PC-9 (cell line): ENCODE measurements at regions not wholly inside any gene's neighbourhood (a gene's known extent, or its start where the extent isn't known, plus 50 kb on each side); places are given as distances from the start of the nearest gene placed in this dataset.

Experiments used
- BruUV-seq: library from RNA; stranded (reverse); fragments of 400-500 nt; replicated peaks from 2 replicates; lab custom pipeline; 2021; lab: Mats Ljungman, UMichigan
- CTCF ChIA-PET: fragments of 300-600 bp; sonication (Branson Sonifier 250); formaldehyde crosslinking; loops from one replicate; lab custom pipeline; 2022; ENCODE audit warnings: antibody characterized with exemption; lab: Charles Lee
- POLR2A ChIA-PET: fragments of 300-600 bp; sonication (Branson Sonifier 250); formaldehyde crosslinking; loops from one replicate; lab custom pipeline; 2022; ENCODE audit warnings: antibody characterized with exemption; ENCODE audit not compliant: unreplicated experiment; lab: Charles Lee
- DNase-seq, 2 experiments: peaks; one replicate each; pipeline versions ENCODE4 v3.0.0 to v3.0.0-alpha.2; 2015 to 2022; ENCODE audit warnings: mixed read lengths in 1 of 2
- H2AFZ ChIP-seq: fragments of 200-600 bp; sonication (generic); 2 replicates; pipeline ENCODE4 v1.8.1; 2017; ENCODE audit warnings: antibody characterized with exemption
- H3F3A ChIP-seq: fragments of 200-600 bp; sonication (generic); 2 replicates; pipeline ENCODE4 v1.8.1; 2017; ENCODE audit warnings: antibody characterized with exemption, mild to moderate bottlenecking, low read depth; ENCODE audit not compliant: insufficient read depth
- H3K27ac ChIP-seq: fragments of 200-600 bp; sonication (generic); 2 replicates; pipeline ENCODE4 v1.6.1; 2016; ENCODE audit warnings: mixed run types
- H3K27me3 ChIP-seq: fragments of 200-600 bp; sonication (generic); 2 replicates; pipeline ENCODE4 v1.6.1; 2016; ENCODE audit warnings: low read depth, mixed run types; ENCODE audit not compliant: insufficient read depth
- H3K36me3 ChIP-seq: fragments of 200-600 bp; sonication (generic); 2 replicates; pipeline ENCODE4 v1.6.1; 2016; ENCODE audit warnings: low read depth, mixed run types
- H3K4me1 ChIP-seq: fragments of 200-600 bp; sonication (generic); replicated peaks from 2 replicates; pipeline ENCODE4 v1.6.1; 2016; ENCODE audit warnings: mixed run types; ENCODE audit not compliant: insufficient read depth
- H3K4me2 ChIP-seq: fragments of 200-600 bp; sonication (generic); 2 replicates; pipeline ENCODE4 v1.6.1; 2017; ENCODE audit warnings: mixed run types
- H3K4me3 ChIP-seq: fragments of 200-600 bp; sonication (generic); 2 replicates; pipeline ENCODE4 v1.6.1; 2016; ENCODE audit warnings: mixed run types
- H3K79me2 ChIP-seq: fragments of 200-600 bp; sonication (generic); 2 replicates; pipeline ENCODE4 v1.6.1; 2017; ENCODE audit warnings: low read depth, mixed run types
- H3K9me2 ChIP-seq: fragments of 200-600 bp; sonication (generic); 2 replicates; pipeline ENCODE4 v1.8.1; 2017; ENCODE audit warnings: mild to moderate bottlenecking; ENCODE audit not compliant: insufficient read depth
- H3K9me3 ChIP-seq: fragments of 200-600 bp; sonication (generic); 2 replicates; pipeline ENCODE4 v1.8.1; 2016; ENCODE audit warnings: low read depth; ENCODE audit not compliant: insufficient read depth
- H4K20me1 ChIP-seq: fragments of 200-600 bp; sonication (generic); 2 replicates; pipeline ENCODE4 v1.8.1; 2017; ENCODE audit not compliant: insufficient read depth
- CTCF ChIP-seq: fragments of 200-600 bp; sonication (generic); conservative IDR thresholded peaks from 2 replicates; pipeline ENCODE4 v1.6.1; 2017; ENCODE audit warnings: mixed run types, antibody characterized with exemption, mild to moderate bottlenecking, moderate library complexity
- EZH2 ChIP-seq: fragments of 200-600 bp; sonication (generic); IDR thresholded peaks from 2 replicates; pipeline ENCODE4 v1.8.0; 2017; ENCODE audit warnings: antibody characterized with exemption, low read depth
- intact Hi-C: fragments of 100-400 bp; cut with micrococcal nuclease; formaldehyde crosslinking; loops from one replicate; pipeline ENCODE4 v1.10.0; 2022; ENCODE audit not compliant: unreplicated experiment

GRCh38 chr18:44079606-44080005 lies 601.1 kb upstream of the SETBP1 start:
- H4K20me1 ChIP-seq: no peaks in the 10 kb centered on the region
- DNase-seq: peak; percentile 2 to 71
- intact Hi-C loops: no loop called here
- BruUV-seq: no TSS peak
- peak overlapping the region; percentile 13; the same call in 1 of the 2 replicates for H3K4me2 ChIP-seq
- ChIA-PET CTCF (no interaction called here), POLR2A (no interaction called here)
- H3K27me3 ChIP-seq: no peaks in the 10 kb centered on the region
- no peaks in the 10 kb centered on the region for H3K9me2 ChIP-seq
- H3K27ac ChIP-seq: peak overlapping the region; percentile 57
- no peaks in the 10 kb centered on the region for H3K9me3 ChIP-seq
- H2AFZ ChIP-seq: no peak overlapping the region
- no peaks in the 10 kb centered on the region for H3K79me2 ChIP-seq
- TF ChIP-seq CTCF (no peak), EZH2 (no peak)
- H3F3A ChIP-seq: no peaks in the 10 kb centered on the region; the same call in 1 of the 2 replicates
- no peak overlapping the region for H3K4me3 ChIP-seq
- H3K36me3 ChIP-seq: no peaks in the 10 kb centered on the region
- H3K4me1 ChIP-seq: peaks cover 11% of the 10 kb centered on the region

- H3K4me3 ChIP-seq: no peak overlapping the region
- no peaks in the 10 kb centered on the region for H3K27me3 ChIP-seq
- H3K9me2 ChIP-seq: no peaks in the 10 kb centered on the region
- H3K4me1 ChIP-seq: peaks cover 11% of the 10 kb centered on the region
- H2AFZ ChIP-seq: no peak overlapping the region
- no peaks in the 10 kb centered on the region for H4K20me1 ChIP-seq
- intact Hi-C loops: no loop called here
- no peaks in the 10 kb centered on the region for H3K79me2 ChIP-seq
- TF ChIP-seq EZH2 (no peak), CTCF (no peak)
- DNase-seq: no peak
- ChIA-PET POLR2A (no interaction called here), CTCF (no interaction called here)
- no peaks in the 10 kb centered on the region for H3K9me3 ChIP-seq
- H3K4me2 ChIP-seq: 0 out of 2 replicates have a peak overlapping the region, but pooled peaks have one; percentile 13
- H3K36me3 ChIP-seq: no peaks in the 10 kb centered on the region
- peak overlapping the region; percentile 57 for H3K27ac ChIP-seq
- no TSS peak for BruUV-seq
- no peaks in the 10 kb centered on the region; the same call in 1 of the 2 replicates for H3F3A ChIP-seq
Measured at GRCh38 chr18:44080054-44080453, 600.6 kb upstream of the SETBP1 start.

- H3K9me2 ChIP-seq: no peaks in the 10 kb centered on the region
- H3K9me3 ChIP-seq: no peaks in the 10 kb centered on the region
- no TSS peak for BruUV-seq
- peak overlapping the region; percentile 45; the same call in 1 of the 2 replicates for H2AFZ ChIP-seq
- no peaks in the 10 kb centered on the region for H3K36me3 ChIP-seq
- H3K27ac ChIP-seq: no peak overlapping the region
- ChIA-PET POLR2A (interaction anchor here (0.6 kb wide), 1 partner anchor 392 kb away, joined by 10 read pairs; no protein-coding TSS in a partner anchor), CTCF (no interaction called here)
- H3K4me3 ChIP-seq: no peak overlapping the region
- H3K4me2 ChIP-seq: no peak overlapping the region
- no peaks in the 10 kb centered on the region for H4K20me1 ChIP-seq
- H3K27me3 ChIP-seq: no peaks in the 10 kb centered on the region
- no peak for DNase-seq
- intact Hi-C loops: no loop called here
- H3F3A ChIP-seq: no peaks in the 10 kb centered on the region
- TF ChIP-seq EZH2 (no peak), CTCF (no peak)
- H3K4me1 ChIP-seq: no peaks in the 10 kb centered on the region; the same call in 1 of the 2 replicates
- H3K79me2 ChIP-seq: no peaks in the 10 kb centered on the region
Measured at GRCh38 chr18:44089732-44090131, 591.0 kb upstream of the SETBP1 start.
